Neural cell (in vitro differentiated cells): ENCODE measurements at regions not wholly inside any gene's neighbourhood (a gene's known extent, or its start where the extent isn't known, plus 50 kb on each side); places are given as distances from the start of the nearest gene placed in this dataset.
A peak's percentile ranks its signal among the peaks of the same experiment; 100 is the strongest.

Source experiments
- H2AFZ ChIP-seq: fragments of 200-600, 300-800 bp; sonication (generic), shearing (Covaris generic); 2 replicates; pipeline ENCODE4 v1.6.0; 2014; ENCODE audit warnings: low read depth, mild to moderate bottlenecking, antibody characterized with exemption, low read length, moderate library complexity
- H3F3A ChIP-seq: fragments of 200-600 bp; shearing (Covaris generic); 2 replicates; pipeline ENCODE4 v1.6.1; 2016; ENCODE audit warnings: mild to moderate bottlenecking, moderate library complexity, mixed read lengths, antibody characterized with exemption, low read length; ENCODE audit not compliant: insufficient read depth, poor library complexity, severe bottlenecking
- H3K27ac ChIP-seq: fragments of 200-600, 300-800 bp; sonication (generic), shearing (Covaris generic); 2 replicates; pipeline ENCODE4 v1.5.1; 2014; ENCODE audit warnings: mild to moderate bottlenecking, low read length, moderate library complexity
- H3K27me3 ChIP-seq: fragments of 300-800, 200-600 bp; sonication (generic), shearing (Covaris generic); 2 replicates; pipeline ENCODE4 v1.6.0; 2014; ENCODE audit warnings: mild to moderate bottlenecking, low read depth, low read length, moderate library complexity; ENCODE audit not compliant: insufficient read depth
- H3K36me3 ChIP-seq: fragments of 300-800, 200-600 bp; sonication (generic), shearing (Covaris generic); 2 replicates; pipeline ENCODE4 v1.5.1; 2014; ENCODE audit warnings: mild to moderate bottlenecking, antibody characterized with exemption, low read length, moderate library complexity; ENCODE audit not compliant: insufficient read depth
- H3K4me2 ChIP-seq: fragments of 300-800, 200-600 bp; sonication (generic), shearing (Covaris generic); 2 replicates; pipeline ENCODE4 v1.6.0; 2014; ENCODE audit warnings: mild to moderate bottlenecking, low read length
- H3K4me3 ChIP-seq: fragments of 300-800, 200-600 bp; sonication (generic), shearing (Covaris generic); 2 replicates; pipeline ENCODE4 v1.5.1; 2014; ENCODE audit warnings: mild to moderate bottlenecking, low read length, moderate library complexity
- H3K79me2 ChIP-seq: fragments of 200-600 bp; shearing (Covaris generic); replicated peaks from 2 replicates; pipeline ENCODE4 v1.6.0; 2014; ENCODE audit warnings: mild to moderate bottlenecking, low read length, moderate library complexity; ENCODE audit not compliant: insufficient read depth
- H3K9ac ChIP-seq: fragments of 300-800, 200-600 bp; sonication (generic), shearing (Covaris generic); 2 replicates; pipeline ENCODE4 v1.6.1; 2016; ENCODE audit warnings: mild to moderate bottlenecking, low read length, mixed read lengths
- H3K9me2 ChIP-seq: fragments of 200-600 bp; shearing (Covaris generic); 2 replicates; pipeline ENCODE4 v1.6.1; 2016; ENCODE audit warnings: mild to moderate bottlenecking, low read length, mixed read lengths; ENCODE audit not compliant: insufficient read depth
- H3K9me3 ChIP-seq: fragments of 200-600, 300-800 bp; sonication (generic), shearing (Covaris generic); 2 replicates; pipeline ENCODE4 v1.6.1; 2016; ENCODE audit warnings: mild to moderate bottlenecking, mixed run types, low read length, moderate library complexity, mixed read lengths
- H4K20me1 ChIP-seq: fragments of 200-600 bp; shearing (Covaris generic); 2 replicates; pipeline ENCODE4 v1.6.1; 2016; ENCODE audit warnings: mild to moderate bottlenecking, mixed run types; ENCODE audit not compliant: insufficient read depth
- CTCF ChIP-seq: fragments of 450-650 bp; IDR thresholded peaks from 2 replicates; pipeline ENCODE4 v1.5.1; 2014; ENCODE audit warnings: antibody characterized with exemption, mild to moderate bottlenecking, moderate library complexity; ENCODE audit not compliant: poor library complexity, severe bottlenecking
- EP300 ChIP-seq: fragments of 450-650 bp; conservative IDR thresholded peaks from 2 replicates; pipeline ENCODE4 v1.6.1; 2014; ENCODE audit warnings: antibody characterized with exemption, mild to moderate bottlenecking, moderate library complexity; ENCODE audit not compliant: poor library complexity, severe bottlenecking
- EZH2 ChIP-seq: fragments of 200-600, 300-800 bp; shearing (Covaris generic), sonication (generic); IDR thresholded peaks from 2 replicates; pipeline ENCODE4 v1.6.1; 2014; ENCODE audit warnings: antibody characterized with exemption, low read length, borderline replicate concordance, mild to moderate bottlenecking; ENCODE audit not compliant: insufficient read depth, poor library complexity, severe bottlenecking
- MXI1 ChIP-seq: fragments of 450-650 bp; conservative IDR thresholded peaks from 2 replicates; pipeline ENCODE4 v1.6.1; 2014; ENCODE audit warnings: antibody characterized with exemption, mild to moderate bottlenecking; ENCODE audit not compliant: poor library complexity, severe bottlenecking
- POLR2AphosphoS5 ChIP-seq: IDR thresholded peaks from 2 replicates; pipeline ENCODE4 v1.6.1; 2012
- RAD21 ChIP-seq: fragments of 450-650 bp; conservative IDR thresholded peaks from 2 replicates; pipeline ENCODE4 v1.6.1; 2014; ENCODE audit warnings: antibody characterized with exemption, mild to moderate bottlenecking, moderate library complexity
- REST ChIP-seq: IDR thresholded peaks from 2 replicates; pipeline ENCODE4 v1.6.1; 2012; ENCODE audit warnings: borderline replicate concordance
- SMC3 ChIP-seq: fragments of 450-650 bp; conservative IDR thresholded peaks from 2 replicates; pipeline ENCODE4 v1.6.1; 2014; ENCODE audit warnings: antibody characterized with exemption, mild to moderate bottlenecking, moderate library complexity; ENCODE audit not compliant: poor library complexity
- TAF1 ChIP-seq: IDR thresholded peaks from 2 replicates; pipeline ENCODE4 v1.6.1; 2012; ENCODE audit warnings: low read depth

DNA sequence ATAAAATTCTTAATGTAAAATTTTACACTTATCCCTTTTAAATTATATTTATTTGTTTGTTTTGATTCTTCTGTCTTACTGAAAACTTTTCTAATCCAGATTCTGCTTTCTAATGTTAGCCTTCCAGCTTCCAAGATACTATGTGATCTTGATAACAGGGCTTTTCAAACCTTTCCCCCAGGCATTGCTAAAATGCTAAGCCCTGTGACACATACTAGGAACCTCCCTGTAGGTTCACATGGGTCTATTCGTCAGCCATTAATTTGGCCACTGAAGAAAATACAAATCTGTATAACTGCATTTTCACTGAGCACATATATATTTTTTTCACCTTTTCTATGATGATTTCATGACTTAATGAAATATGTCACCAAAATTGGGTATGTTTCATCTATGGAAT lies 92.8 kb upstream of the MAP4K3 start:
- no peak overlapping the region for H2AFZ ChIP-seq
- no peaks in the 10 kb centered on the region for H3K9me2 ChIP-seq
- no peaks in the 10 kb centered on the region for H3F3A ChIP-seq
- TF ChIP-seq CTCF: no peak
- no peak for TF ChIP-seq SMC3
- no peak overlapping the region for H3K4me2 ChIP-seq
- H3K9ac ChIP-seq: no peak overlapping the region
- H3K36me3 ChIP-seq: no peaks in the 10 kb centered on the region
- no peaks in the 10 kb centered on the region for H3K9me3 ChIP-seq
- no peaks in the 10 kb centered on the region for H3K27me3 ChIP-seq
- H3K79me2 ChIP-seq: no peaks in the 10 kb centered on the region
- no peak overlapping the region for H3K27ac ChIP-seq
- no peaks in the 10 kb centered on the region for H4K20me1 ChIP-seq
- no peak overlapping the region for H3K4me3 ChIP-seq

- Histone ChIP-seq H3K4me2 (no peak overlapping the region), H3K27ac (no peak overlapping the region), H3K79me2 (no peaks in the 10 kb centered on the region), H3K9ac (no peak overlapping the region), H3K9me2 (no peaks in the 10 kb centered on the region), H3K36me3 (no peaks in the 10 kb centered on the region), H3K9me3 (no peaks in the 10 kb centered on the region), H2AFZ (no peak overlapping the region), H3K4me3 (no peak overlapping the region), H3K27me3 (no peaks in the 10 kb centered on the region), H3F3A (no peaks in the 10 kb centered on the region), H4K20me1 (no peaks in the 10 kb centered on the region)
- TF ChIP-seq MXI1 (no peak), EP300 (peak; percentile 94), POLR2AphosphoS5 (peak; percentile 99), REST (peak; percentile 72)
Observed at GRCh38 chr2:39530411-39530866, 93.4 kb upstream of the MAP4K3 start.

GRCh38 chr2:39531220-39531777 lies 94.2 kb upstream of the MAP4K3 start:
- Histone ChIP-seq H3K9me3 (no peaks in the 10 kb centered on the region), H3K4me2 (no peak overlapping the region), H3K4me3 (no peak overlapping the region), H2AFZ (no peak overlapping the region), H3F3A (no peaks in the 10 kb centered on the region), H3K36me3 (no peaks in the 10 kb centered on the region), H3K79me2 (no peaks in the 10 kb centered on the region), H3K27ac (no peak overlapping the region), H4K20me1 (no peaks in the 10 kb centered on the region), H3K9ac (no peak overlapping the region), H3K9me2 (no peaks in the 10 kb centered on the region), H3K27me3 (no peaks in the 10 kb centered on the region)
- TF ChIP-seq RAD21: no peak
- TF ChIP-seq CTCF: no peak
- no peak for TF ChIP-seq REST
- no peak for TF ChIP-seq SMC3
- no peak for TF ChIP-seq POLR2AphosphoS5
- TF ChIP-seq EP300: no peak
- no peak for TF ChIP-seq MXI1
- no peak for TF ChIP-seq TAF1
- TF ChIP-seq EZH2: no peak
